Ammon's horn (tissue), 1 donor: ENCODE measurements at regions not wholly inside any gene's neighbourhood (a gene's known extent, or its start where the extent isn't known, plus 50 kb on each side); places are given as distances from the start of the nearest gene placed in this dataset.
"Not testable (repeated sequence)": the region's sequence is repeated elsewhere in the genome, so short reads cannot be mapped to it uniquely, and the experiment has no call there.

ENCODE experiments used
- DNase-seq: peaks from one replicate; pipeline ENCODE4 v3.0.0-alpha.2; 2016; ENCODE audit warnings: low spot score

DNA sequence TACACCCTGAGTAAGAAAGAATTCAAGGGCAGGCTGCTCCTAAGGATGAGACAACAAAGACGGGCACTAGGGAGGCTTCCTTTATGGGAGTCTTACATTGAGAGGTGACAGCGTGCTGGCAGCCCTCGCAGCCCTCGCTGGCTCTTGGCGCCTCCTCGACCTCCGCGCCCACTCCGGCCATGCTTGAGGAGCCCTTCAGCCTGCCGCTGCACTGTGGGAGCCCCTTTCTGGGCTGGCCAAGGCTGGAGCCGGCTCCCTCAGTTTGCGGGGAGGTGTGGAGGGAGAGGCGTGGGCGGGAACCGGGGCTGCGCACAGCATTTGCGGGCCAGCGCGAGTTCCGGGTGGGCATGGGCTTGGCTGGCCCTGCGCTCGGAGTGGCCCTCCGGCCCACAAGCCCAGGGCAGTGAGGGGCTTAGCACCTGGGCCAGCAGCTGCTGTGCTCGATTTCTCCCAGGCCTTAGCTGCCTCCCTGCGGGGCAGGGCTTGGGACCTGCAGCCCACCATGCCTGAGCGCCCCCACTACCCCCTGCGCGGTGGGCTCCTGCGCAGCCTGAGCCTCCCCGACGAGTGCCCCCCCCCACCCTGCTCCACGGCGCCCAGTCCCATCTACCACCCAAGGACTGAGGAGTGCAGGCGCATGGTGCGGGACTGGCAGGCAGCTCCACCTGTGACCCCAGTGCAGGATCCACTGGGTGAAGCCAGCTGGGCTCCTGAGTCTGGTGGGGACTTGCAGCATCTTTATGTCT, 75.3 kb downstream of the BARX1 start:
- not testable (repeated sequence) for DNase-seq

- no peak for DNase-seq
These were observed 79.8 kb downstream of the BARX1 start for GRCh38 chr9:93875330-93875729.

DNA sequence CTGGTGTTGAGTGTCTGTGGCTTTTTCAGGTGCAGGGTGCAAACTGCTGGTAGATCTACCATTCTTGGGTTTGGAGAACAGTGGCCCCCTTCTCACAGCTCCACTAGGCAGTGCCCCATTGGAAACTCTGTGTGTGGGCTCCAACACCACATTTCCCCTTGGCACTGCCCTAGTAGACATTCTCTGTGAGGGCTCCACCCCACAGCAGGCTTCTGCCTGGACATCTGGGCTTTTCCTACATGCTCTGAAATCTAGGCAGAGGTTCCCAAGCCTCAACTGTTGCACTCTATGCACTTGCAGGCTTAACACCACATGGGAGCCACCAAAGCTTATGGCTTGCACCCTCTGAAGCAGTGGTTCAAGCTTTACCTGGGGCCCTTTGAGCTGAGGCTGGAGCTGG, 80.9 kb downstream of the BARX1 start:
- DNase-seq, result no peak

GRCh38 chr9:93871286-93871685, 83.9 kb downstream of the BARX1 start:
- no peak for DNase-seq

DNA sequence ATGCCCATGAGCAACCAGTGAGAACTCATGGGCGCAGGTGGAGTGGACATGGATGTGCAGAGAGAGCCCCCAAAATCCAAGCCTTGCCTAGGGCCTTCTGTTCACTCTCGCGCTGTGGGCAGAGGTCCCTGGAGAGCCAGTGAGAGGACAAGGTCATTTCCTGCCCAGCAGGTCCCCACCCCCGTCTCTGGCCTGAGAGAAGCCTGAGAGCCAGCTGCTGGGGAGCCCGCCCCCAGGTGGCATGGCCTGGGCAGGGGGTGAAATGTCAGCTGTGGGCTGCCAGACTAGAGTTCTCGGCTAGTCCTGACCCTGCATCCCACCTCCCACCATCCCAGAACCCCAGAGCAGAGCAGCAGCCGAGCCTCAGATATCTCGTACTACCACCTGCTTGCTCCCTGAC, 85.3 kb downstream of the BARX1 start:
- no peak for DNase-seq

DNA sequence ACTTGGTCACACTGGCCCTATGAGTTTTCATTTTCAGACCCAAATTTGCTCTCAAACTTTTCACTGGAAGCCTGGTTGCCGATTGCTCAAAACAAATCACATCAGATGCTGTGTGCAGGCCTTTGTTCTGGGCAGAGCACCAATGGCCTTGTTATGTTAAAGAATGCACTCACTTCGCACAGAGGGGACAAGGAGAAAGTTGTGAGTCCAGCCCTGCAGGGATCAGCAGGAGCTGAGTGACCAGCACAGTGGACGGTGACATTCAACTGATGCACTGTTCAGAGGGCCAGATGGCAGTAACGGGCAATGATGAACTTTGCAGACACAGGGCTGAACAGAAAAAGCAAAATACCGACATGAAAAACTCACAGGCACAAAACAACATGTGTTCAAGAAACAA, 86.1 kb downstream of the BARX1 start:
- DNase-seq, result no peak

- no peak for DNase-seq
These were observed 89.4 kb downstream of the BARX1 start for GRCh38 chr9:93865716-93866115.

DNA sequence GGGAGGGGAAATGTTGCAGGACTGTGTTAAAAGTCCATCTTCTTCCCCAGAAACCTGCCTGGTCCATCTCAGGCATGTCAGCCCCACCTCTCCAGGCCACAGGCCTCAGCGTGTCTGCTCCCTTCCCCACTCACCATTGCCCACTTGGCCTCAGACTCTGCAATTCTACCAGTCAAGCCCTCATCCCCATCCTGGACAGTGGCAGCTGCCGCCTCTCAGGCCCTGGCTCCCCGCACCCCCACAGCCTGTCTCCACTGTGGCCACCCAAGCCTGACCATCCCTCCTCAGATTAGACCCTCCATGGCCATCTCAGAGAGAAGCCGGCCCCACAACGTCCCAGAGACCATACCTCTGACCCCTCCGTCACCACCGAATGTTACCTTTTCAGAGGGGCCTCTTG, 89.9 kb downstream of the BARX1 start:
- DNase-seq, result no peak

GRCh38 chr9:93864840-93865239, 90.3 kb downstream of the BARX1 start:
- no peak for DNase-seq

- DNase-seq, result no peak
These were observed 91.1 kb downstream of the BARX1 start for GRCh38 chr9:93864032-93864431.

DNA sequence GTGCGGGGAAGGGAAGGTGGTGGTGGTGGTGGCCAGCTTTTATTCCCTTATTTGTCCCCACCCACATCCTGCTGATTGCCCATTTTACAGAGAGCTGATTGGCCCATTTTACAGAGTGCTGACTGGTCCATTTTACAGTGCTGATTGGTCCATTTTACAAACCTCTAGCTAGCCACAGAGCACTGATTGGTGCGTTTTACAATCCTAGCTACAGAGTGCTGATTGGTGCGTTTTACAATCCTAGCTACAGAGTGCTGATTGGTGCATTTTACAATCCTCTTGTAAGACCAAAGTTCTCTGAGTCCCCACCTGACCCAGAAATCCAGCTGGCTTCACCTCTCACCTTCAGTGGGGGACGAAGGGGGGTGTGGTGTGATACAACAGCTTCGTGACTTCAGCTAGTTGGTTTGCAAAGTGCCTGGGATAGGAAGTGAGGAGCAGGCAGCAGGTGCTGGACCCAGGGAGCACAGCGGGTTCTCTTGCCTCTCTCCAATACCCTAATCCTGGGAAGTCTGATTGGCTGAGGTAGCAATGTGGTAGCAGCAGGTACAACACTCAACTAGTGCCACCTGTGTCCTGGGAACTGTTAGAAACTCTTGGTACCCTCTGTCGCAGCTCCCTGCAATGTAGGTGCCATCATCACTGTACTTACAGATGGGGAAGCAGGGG, 92.1 kb downstream of the BARX1 start:
- no peak for DNase-seq

DNA sequence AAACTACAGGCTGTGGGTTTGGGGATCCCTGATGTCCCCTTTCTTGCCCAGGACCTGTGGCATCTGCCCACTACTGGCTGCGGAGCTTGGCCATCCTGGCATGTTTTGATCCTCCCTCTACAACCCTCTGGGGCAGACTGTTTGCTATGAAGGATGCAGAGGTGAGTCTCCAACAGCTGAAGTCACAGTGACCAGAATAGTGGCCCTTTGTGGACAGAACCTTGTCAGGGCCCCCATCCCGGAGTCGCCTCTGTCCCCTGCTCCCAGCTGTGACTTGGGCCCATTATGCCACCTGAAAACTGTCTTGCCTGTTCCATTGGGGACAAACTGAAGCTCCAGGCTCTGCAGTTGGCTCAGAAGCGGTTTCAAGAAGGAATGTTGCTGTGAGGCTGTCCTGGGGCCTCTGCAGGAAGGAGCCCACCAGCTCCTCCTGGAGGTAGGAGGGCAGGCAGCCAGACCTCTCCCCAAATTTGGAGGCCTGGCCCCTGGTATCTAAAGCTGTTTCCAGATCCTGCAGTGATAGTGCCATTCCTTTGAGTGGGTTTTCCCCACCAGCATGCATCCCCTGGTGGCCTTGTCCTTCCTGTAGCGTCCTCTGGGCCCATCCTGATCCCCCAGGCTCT, 93.3 kb downstream of the BARX1 start:
- DNase-seq, result no peak

DNA sequence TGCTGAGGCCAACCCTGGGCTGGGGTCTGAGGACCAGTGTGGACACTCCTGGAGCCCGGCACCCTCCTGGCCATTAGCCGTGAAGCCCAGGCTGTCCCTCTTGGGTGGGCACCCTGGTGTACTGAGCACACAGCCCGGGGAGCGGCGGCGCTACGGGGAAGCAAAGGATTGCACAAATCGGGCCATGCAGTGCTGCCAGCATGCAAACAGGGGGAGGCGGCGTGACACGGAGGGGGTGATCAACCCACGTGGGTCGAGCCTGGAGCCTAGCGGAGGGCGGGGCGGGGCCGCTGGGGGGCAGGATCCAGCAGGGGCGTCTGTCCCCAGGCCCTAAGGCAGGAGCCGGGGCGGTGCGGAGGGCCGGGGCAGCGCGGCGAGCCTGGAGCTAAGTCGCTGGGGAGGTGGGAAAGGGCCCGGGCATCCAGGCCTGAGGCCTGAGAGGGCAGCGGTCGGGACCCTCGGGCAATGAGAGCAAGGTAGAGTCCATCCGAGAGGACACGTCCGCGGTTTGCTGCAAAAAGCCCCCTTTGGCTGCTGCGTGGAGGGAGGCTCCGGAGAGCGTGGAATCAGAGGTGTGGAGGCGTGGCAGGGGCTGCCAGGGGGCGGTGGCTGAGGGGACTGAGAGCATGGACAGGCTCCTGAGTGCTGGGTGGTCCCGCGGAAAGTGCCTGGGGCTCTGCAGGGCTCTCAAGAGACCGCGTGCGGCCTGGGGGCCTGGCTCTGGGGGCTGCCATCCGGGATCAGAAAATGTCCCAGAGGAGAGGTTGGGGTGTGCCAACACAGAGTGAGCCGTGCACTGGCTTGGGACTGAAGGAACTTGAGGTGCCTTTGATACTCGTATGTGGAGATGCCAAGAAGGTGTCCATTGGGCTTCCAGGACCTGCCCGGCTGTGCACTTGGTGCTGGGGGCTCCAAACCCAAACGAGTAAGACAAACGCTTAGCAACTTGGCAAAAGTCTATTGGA, 94.2 kb downstream of the BARX1 start:
- DNase-seq, result no peak

DNA sequence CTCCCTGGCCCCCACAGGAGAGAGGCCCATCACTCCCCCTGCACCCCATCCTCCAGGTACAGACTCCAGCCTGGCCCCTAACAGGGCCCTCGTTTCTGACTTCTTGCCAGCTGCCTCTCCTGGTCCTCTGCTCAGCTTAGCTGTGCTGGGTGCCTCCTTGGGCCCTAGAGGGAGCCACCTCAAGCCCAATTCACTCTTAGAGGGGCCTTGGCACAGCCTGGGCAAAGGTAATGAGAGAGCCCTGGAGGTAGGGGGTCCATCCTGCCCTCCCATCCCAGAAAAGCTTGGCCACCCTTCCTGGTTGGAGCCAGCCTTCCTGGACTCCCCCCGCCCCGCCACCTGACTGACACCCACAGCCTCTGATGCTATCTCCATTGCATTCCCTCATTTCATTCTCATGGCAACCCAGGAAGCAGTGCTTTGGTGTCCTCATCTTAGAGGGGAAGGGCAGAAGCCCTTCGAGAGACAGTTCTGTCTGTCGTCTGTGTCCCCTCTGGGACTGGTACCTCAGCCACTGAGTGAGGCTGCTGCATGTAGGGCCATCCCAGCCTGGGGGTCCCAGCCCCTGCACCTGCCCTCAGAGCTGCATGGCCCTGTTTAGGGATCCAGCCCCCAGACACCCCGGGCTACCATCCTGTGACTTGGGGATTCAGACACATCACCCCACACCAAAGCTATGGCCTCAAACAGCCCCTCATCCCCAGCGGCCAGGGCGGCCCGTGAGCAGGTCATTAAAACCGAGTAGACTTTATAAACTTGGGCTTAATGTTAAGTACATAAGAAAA, 95.5 kb downstream of the BARX1 start:
- DNase-seq, result no peak

- no peak for DNase-seq
These were observed 97.6 kb downstream of the BARX1 start for GRCh38 chr9:93857528-93857927.

DNA sequence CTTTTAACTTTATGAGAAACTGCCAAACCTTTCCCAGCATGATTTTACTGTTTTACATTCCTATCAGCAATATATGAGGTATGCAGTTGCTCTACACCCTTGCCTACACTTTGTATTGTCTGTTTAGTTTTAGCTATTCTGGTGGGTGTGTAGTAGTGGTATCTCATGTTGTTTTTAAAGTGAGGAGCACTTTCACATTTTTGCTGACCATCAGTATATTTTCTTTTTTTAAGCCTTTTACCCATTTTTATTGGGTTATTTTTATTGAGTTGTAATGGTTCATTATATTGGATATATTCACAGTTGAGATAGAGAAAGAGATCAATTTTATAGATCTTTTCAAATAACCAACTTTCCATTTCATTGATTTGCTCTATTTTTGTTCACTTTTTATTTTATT, 102.4 kb downstream of the BARX1 start:
- DNase-seq, result no peak

DNA sequence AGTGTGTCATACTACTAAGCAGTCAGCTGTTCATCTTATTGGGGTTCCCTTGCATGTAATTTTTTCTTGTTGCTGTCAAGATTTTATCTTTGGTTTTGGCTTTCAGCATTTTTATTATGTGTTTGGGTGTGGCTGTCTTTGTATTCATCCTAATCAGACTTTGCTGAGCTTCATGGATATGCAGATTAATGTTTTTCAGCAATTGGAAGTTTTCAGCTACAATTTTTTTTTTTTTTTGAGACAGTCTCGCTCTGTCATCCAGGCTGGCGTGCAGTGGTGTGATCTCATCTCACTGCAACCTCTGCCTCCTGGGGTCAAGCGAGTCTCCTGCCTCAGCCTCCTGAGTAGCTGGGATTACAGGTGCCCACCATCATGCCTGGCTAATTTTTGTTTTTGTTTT, 108.8 kb downstream of the BARX1 start:
- DNase-seq, result no peak

GRCh38 chr9:93843396-93843795, 111.8 kb downstream of the BARX1 start:
- DNase-seq, result no peak

GRCh38 chr9:93830606-93831005, 124.5 kb downstream of the BARX1 start:
- DNase-seq, result no peak

- no peak for DNase-seq
These were observed 125.1 kb downstream of the BARX1 start for GRCh38 chr9:93830012-93830596.
